IMR-90 (cell line): ENCODE measurements at regions not wholly inside any gene's neighbourhood (a gene's known extent, or its start where the extent isn't known, plus 50 kb on each side); places are given as distances from the start of the nearest gene placed in this dataset.

Source experiments
- ATAC-seq: fragments of 200-7000 bp; cut with Tn5 transposase; 2 replicates; pipeline ENCODE4 v1.9.1; 2020; ENCODE audit warnings: low read depth, mild to moderate bottlenecking, moderate library complexity
- BruUV-seq: library from RNA; stranded (reverse); fragments of 400-500 nt; replicated peaks from 2 replicates; lab custom pipeline; 2021; lab: Mats Ljungman, UMichigan
- CTCF ChIA-PET: fragments of 300-600 bp; formaldehyde crosslinking; extraction: SDS; loops from one replicate; lab custom pipeline; 2021; ENCODE audit warnings: antibody characterized with exemption; lab: Yijun Ruan, JAX
- POLR2A ChIA-PET: fragments of 300-600 bp; sonication (Branson Sonifier 250); formaldehyde crosslinking; loops from one replicate; lab custom pipeline; 2022; ENCODE audit warnings: antibody characterized with exemption; ENCODE audit not compliant: unreplicated experiment; lab: Charles Lee
- DNase-seq: peaks from one replicate; pipeline ENCODE4 v3.0.0; 2013
- H2AFZ ChIP-seq: replicated peaks from 2 replicates; pipeline ENCODE3; 2013; ENCODE audit warnings: low read length, mild to moderate bottlenecking; ENCODE audit not compliant: poor library complexity
- H2AK5ac ChIP-seq: 2 replicates; pipeline ENCODE4 v1.6.1; 2013; ENCODE audit warnings: low read depth, low read length, inconsistent platforms
- H2AK9ac ChIP-seq: replicated peaks from 2 replicates; pipeline ENCODE3; 2013; ENCODE audit warnings: mild to moderate bottlenecking, low read depth, low read length, moderate library complexity; ENCODE audit not compliant: poor library complexity
- H2BK120ac ChIP-seq: 2 replicates; pipeline ENCODE4 v1.6.1; 2013; ENCODE audit warnings: low read depth, low read length, inconsistent platforms
- H2BK15ac ChIP-seq: 3 replicates; pipeline ENCODE4 v1.6.1; 2013; ENCODE audit warnings: low read depth, low read length, inconsistent platforms
- H2BK20ac ChIP-seq: 2 replicates; pipeline ENCODE4 v1.6.1; 2013; ENCODE audit warnings: low read depth, mild to moderate bottlenecking, inconsistent platforms, low read length, moderate library complexity
- H2BK5ac ChIP-seq: 2 replicates; pipeline ENCODE4 v1.6.1; 2013; ENCODE audit warnings: mild to moderate bottlenecking, low read depth, low read length, inconsistent platforms; ENCODE audit not compliant: poor library complexity, severe bottlenecking
- H3K14ac ChIP-seq: replicated peaks from 2 replicates; pipeline ENCODE4 v1.6.1; 2013; ENCODE audit warnings: low read depth, low read length, inconsistent platforms
- H3K18ac ChIP-seq: 2 replicates; pipeline ENCODE4 v1.6.1; 2013; ENCODE audit warnings: low read depth, low read length, control low read depth
- H3K23ac ChIP-seq: 2 replicates; pipeline ENCODE4 v1.6.1; 2013; ENCODE audit warnings: low read depth, low read length, inconsistent platforms
- H3K27ac ChIP-seq: 2 replicates; pipeline ENCODE4 v1.5.1; 2013; ENCODE audit warnings: mild to moderate bottlenecking, control low read depth, low read length; ENCODE audit not compliant: insufficient read depth
- H3K27me3 ChIP-seq: 2 replicates; pipeline ENCODE4 v1.6.1; 2013; ENCODE audit warnings: low read length; ENCODE audit not compliant: control insufficient read depth, insufficient read depth
- H3K36me3 ChIP-seq: 2 replicates; pipeline ENCODE4 v1.6.1; 2013; ENCODE audit warnings: low read length, mixed read lengths; ENCODE audit not compliant: control insufficient read depth, insufficient read depth
- H3K4ac ChIP-seq: 2 replicates; pipeline ENCODE4 v1.6.1; 2013; ENCODE audit warnings: low read depth, low read length, inconsistent platforms
- H3K4me1 ChIP-seq: 2 replicates; pipeline ENCODE4 v1.6.1; 2013; ENCODE audit warnings: low read length, mixed read lengths; ENCODE audit not compliant: control insufficient read depth, insufficient read depth
- H3K4me2 ChIP-seq: 2 replicates; pipeline ENCODE4 v1.6.1; 2013; ENCODE audit warnings: low read depth, mild to moderate bottlenecking, control low read depth, low read length, moderate library complexity
- H3K4me3 ChIP-seq: 2 replicates; pipeline ENCODE4 v1.5.1; 2013; ENCODE audit warnings: low read depth, mild to moderate bottlenecking, control low read depth, low read length, moderate library complexity; ENCODE audit not compliant: insufficient read depth
- H3K56ac ChIP-seq: 2 replicates; pipeline ENCODE4 v1.6.1; 2013; ENCODE audit warnings: low read length, inconsistent platforms; ENCODE audit not compliant: insufficient read depth; ENCODE audit errors: extremely low read depth
- H3K79me1 ChIP-seq, 2 experiments: 2 replicates each; pipeline ENCODE4 v1.6.1; 2013; ENCODE audit warnings: low read length in 2 of 2, inconsistent platforms in 1 of 2, low read depth in 1 of 2
- H3K9ac ChIP-seq: 2 replicates; pipeline ENCODE4 v1.6.1; 2013; ENCODE audit warnings: low read depth, low read length, control low read depth
- H3K9me1 ChIP-seq: 2 replicates; pipeline ENCODE4 v1.6.1; 2013; ENCODE audit warnings: low read length, inconsistent platforms; ENCODE audit not compliant: insufficient read depth
- H3K9me3 ChIP-seq: 2 replicates; pipeline ENCODE4 v1.6.1; 2013; ENCODE audit warnings: low read length; ENCODE audit not compliant: control insufficient read depth, insufficient read depth
- H4K20me1 ChIP-seq: 2 replicates; pipeline ENCODE4 v1.6.1; 2013; ENCODE audit warnings: low read length, inconsistent platforms; ENCODE audit not compliant: insufficient read depth
- H4K5ac ChIP-seq: 2 replicates; pipeline ENCODE4 v1.6.1; 2013; ENCODE audit warnings: mild to moderate bottlenecking, low read depth, low read length, control low read depth
- H4K8ac ChIP-seq, 2 experiments: 2 replicates each; pipeline ENCODE4 v1.6.1; 2013; ENCODE audit warnings: low read depth in 2 of 2, low read length in 2 of 2, control low read depth in 1 of 2, inconsistent platforms in 1 of 2
- H4K91ac ChIP-seq: 2 replicates; pipeline ENCODE4 v1.6.1; 2013; ENCODE audit warnings: low read depth, low read length, inconsistent platforms; ENCODE audit not compliant: insufficient read depth
- BHLHE40 ChIP-seq: fragments of 150-350 bp; IDR thresholded peaks from 2 replicates; pipeline ENCODE4 v1.6.1; 2016; ENCODE audit warnings: mild to moderate bottlenecking, low read depth, low read length
- WGBS, 2 experiments: methylation state at CpG; one replicate each; pipeline versions ENCODE4 v1.1.5 to v1.1.7; 2013; ENCODE audit warnings: missing lambda C conversion rate in 2 of 2; ENCODE audit not compliant: insufficient read length in 1 of 2; ENCODE audit errors: extremely low coverage in 2 of 2; 5-methylcytosine and 5-hydroxymethylcytosine counted together
- dilution Hi-C: fragments of 300-500 bp; cut with HindIII; formaldehyde crosslinking; loops from one replicate; pipeline ENCODE4 v1.14.3; 2018; ENCODE audit warnings: low sequenced_read_pairs; ENCODE audit not compliant: unreplicated experiment
- in situ Hi-C: fragments of 300-500 bp; cut with MboI; formaldehyde crosslinking; loops from 3 replicates; pipeline ENCODE4 v1.14.3; 2019; ENCODE audit warnings: low sequenced_read_pairs, inconsistent platforms, mixed read lengths
- intact Hi-C: fragments of 100-400 bp; cut with micrococcal nuclease; formaldehyde crosslinking; loops from 2 replicates; pipeline ENCODE4 v1.10.0; 2022
- TF ChIP-seq, protein P1 (sequence below): fragments of 150-350 bp; IDR thresholded peaks from 2 replicates; pipeline ENCODE4 v1.6.1; 2016; ENCODE audit warnings: low read depth, mild to moderate bottlenecking, low read length, moderate library complexity, borderline replicate concordance

DNA sequence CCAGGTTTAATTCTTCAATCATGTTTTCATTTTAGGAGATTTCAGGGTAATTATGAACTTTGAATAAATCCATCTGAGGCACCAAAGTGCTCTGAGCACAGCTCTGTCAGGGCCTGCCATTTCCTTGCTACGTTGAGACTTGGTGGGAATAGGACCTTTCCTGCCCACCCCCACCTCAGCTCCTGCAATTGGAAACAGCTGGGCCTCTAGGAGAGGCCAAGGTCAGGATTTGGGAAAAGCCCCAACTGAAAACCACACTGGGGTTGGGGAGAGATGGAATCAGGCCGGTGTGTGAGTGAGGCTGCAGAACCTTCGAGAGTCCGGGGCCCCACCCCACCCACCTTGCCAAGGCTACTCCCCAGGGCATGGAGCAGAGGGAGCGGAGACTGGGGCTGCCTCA lies 212.7 kb upstream of the BCOR start:
- Histone ChIP-seq H2AFZ (no peak overlapping the region), H3K9me3 (peaks cover 2% of the 10 kb centered on the region; the same call in 1 of the 2 replicates), H4K20me1 (no peaks in the 10 kb centered on the region), H3K4me2 (no peak overlapping the region), H3K56ac (no peak overlapping the region), H2AK5ac (no peak overlapping the region), H3K27ac (no peak overlapping the region), H2BK5ac (no peak overlapping the region), H2BK20ac (no peak overlapping the region), H3K23ac (no peak overlapping the region), H3K79me1 (no peaks in the 10 kb centered on the region), H3K9ac (no peak overlapping the region), H3K9me1 (no peaks in the 10 kb centered on the region), H4K91ac (no peak overlapping the region), H2BK15ac (no peak overlapping the region), H3K14ac (no peak overlapping the region), H3K27me3 (peaks cover 14% of the 10 kb centered on the region; the same call in 1 of the 2 replicates), H3K4me3 (no peak overlapping the region), H3K18ac (no peak overlapping the region), H3K4me1 (no peaks in the 10 kb centered on the region), H2BK120ac (no peak overlapping the region), H2AK9ac (no peak overlapping the region), H3K4ac (no peak overlapping the region), H4K5ac (no peak overlapping the region), H3K36me3 (no peaks in the 10 kb centered on the region), H4K8ac (no peak overlapping the region)
- BruUV-seq: no TSS peak
- CTCF ChIA-PET: no interaction called here
- in situ Hi-C loops (no loop called here), dilution Hi-C loops (no loop called here), intact Hi-C loops (no loop called here)
- POLR2A ChIA-PET: interaction anchor here (0.6 kb wide), 1 partner anchor 29 kb away, joined by 3 read pairs; no protein-coding TSS in a partner anchor
- no peak for ATAC-seq
- TF ChIP-seq, protein P1, sequence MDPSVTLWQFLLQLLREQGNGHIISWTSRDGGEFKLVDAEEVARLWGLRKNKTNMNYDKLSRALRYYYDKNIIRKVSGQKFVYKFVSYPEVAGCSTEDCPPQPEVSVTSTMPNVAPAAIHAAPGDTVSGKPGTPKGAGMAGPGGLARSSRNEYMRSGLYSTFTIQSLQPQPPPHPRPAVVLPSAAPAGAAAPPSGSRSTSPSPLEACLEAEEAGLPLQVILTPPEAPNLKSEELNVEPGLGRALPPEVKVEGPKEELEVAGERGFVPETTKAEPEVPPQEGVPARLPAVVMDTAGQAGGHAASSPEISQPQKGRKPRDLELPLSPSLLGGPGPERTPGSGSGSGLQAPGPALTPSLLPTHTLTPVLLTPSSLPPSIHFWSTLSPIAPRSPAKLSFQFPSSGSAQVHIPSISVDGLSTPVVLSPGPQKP: no peak
- no peak for TF ChIP-seq BHLHE40
- DNase-seq: no peak
- no CpG with 5 or more reads among the region's 5 CpGs for WGBS, 2 experiments
